Progenitor cell of endocrine pancreas (in vitro differentiated cells): ENCODE measurements at regions not wholly inside any gene's neighbourhood (a gene's known extent, or its start where the extent isn't known, plus 50 kb on each side); places are given as distances from the start of the nearest gene placed in this dataset.

ENCODE experiments used
- DNase-seq: peaks from one replicate; pipeline ENCODE4 v3.0.0; 2021; ENCODE audit warnings: low spot score; ENCODE audit not compliant: unreplicated experiment
- H3K27ac Mint-ChIP-seq: 2 replicates; pipeline ENCODE4 v1.8.0; 2021; ENCODE audit warnings: mild to moderate bottlenecking, moderate library complexity, mixed read lengths
- H3K27me3 Mint-ChIP-seq: 2 replicates; pipeline ENCODE4 v1.8.0; 2021; ENCODE audit warnings: mixed read lengths
- H3K36me3 Mint-ChIP-seq: 2 replicates; pipeline ENCODE4 v1.8.0; 2022; ENCODE audit warnings: mixed read lengths; ENCODE audit not compliant: insufficient read depth
- H3K4me1 Mint-ChIP-seq: 2 replicates; pipeline ENCODE4 v1.8.0; 2021; ENCODE audit warnings: low read depth, mixed read lengths
- H3K4me3 Mint-ChIP-seq: 2 replicates; pipeline ENCODE4 v1.8.0; 2021; ENCODE audit warnings: low read depth, mild to moderate bottlenecking, moderate library complexity, mixed read lengths
- H3K9me3 Mint-ChIP-seq: 2 replicates; pipeline ENCODE4 v1.8.0; 2021; ENCODE audit warnings: low read depth, mixed read lengths
- TF ChIP-seq, protein P1 (sequence below): fragments of 200-600 bp; sonication (generic); IDR thresholded peaks from one replicate; pipeline ENCODE4 v1.5.0; 2021; ENCODE audit warnings: antibody characterized with exemption, mild to moderate bottlenecking; ENCODE audit not compliant: unreplicated experiment

DNA sequence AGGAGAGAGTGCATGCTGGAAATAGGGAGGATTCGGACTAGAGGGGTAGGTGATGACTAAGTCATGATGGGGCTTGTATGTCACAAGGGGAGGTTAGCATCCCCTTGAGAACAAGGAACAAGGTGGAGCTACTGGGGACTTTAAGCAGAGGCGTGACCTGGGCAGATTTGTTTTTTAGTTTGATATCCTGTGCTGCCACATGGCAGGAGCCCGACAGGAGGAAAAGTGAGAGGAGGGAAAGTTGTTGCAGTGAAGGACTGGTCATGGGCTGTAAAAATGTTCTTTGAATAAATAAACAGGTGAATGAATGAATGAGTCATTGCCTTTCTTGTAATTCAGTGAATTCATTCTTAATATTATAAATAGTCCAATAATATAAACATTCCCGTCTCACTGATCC, 365.1 kb upstream of the CDH5 start:
- H3K9me3 Mint-ChIP-seq = peaks cover 4% of the 10 kb centered on the region

DNA sequence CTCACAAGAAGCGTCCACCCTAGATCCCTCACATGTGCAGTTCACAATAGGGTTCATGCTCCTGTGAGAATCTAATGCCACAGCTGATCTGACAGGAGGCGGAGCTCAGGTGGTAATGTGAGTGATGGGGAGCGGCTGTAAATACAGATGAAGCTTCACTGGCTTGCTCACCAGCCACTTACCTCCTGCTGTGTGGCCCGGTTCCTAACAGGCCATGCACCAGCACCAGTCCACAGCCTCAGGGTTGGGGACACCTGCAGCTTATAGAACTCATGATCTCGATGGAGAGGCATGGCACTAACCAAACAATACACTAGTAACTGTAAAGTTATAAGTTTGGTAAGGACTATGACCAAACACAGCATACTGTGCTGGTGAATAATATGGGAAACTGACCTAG, 368.0 kb upstream of the CDH5 start:
- no peaks in the 10 kb centered on the region for H3K36me3 Mint-ChIP-seq

More for the DNA sequence above, 365.1 kb upstream of the CDH5 start:
- H3K27me3 Mint-ChIP-seq = peaks cover 17% of the 10 kb centered on the region
- no peaks in the 10 kb centered on the region for H3K36me3 Mint-ChIP-seq
- H3K4me3 Mint-ChIP-seq = no peak overlapping the region
- no peak for DNase-seq
- TF ChIP-seq, protein P1, sequence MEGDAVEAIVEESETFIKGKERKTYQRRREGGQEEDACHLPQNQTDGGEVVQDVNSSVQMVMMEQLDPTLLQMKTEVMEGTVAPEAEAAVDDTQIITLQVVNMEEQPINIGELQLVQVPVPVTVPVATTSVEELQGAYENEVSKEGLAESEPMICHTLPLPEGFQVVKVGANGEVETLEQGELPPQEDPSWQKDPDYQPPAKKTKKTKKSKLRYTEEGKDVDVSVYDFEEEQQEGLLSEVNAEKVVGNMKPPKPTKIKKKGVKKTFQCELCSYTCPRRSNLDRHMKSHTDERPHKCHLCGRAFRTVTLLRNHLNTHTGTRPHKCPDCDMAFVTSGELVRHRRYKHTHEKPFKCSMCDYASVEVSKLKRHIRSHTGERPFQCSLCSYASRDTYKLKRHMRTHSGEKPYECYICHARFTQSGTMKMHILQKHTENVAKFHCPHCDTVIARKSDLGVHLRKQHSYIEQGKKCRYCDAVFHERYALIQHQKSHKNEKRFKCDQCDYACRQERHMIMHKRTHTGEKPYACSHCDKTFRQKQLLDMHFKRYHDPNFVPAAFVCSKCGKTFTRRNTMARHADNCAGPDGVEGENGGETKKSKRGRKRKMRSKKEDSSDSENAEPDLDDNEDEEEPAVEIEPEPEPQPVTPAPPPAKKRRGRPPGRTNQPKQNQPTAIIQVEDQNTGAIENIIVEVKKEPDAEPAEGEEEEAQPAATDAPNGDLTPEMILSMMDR = no peak
- H3K27ac Mint-ChIP-seq = no peak overlapping the region
- no peaks in the 10 kb centered on the region for H3K4me1 Mint-ChIP-seq

DNA sequence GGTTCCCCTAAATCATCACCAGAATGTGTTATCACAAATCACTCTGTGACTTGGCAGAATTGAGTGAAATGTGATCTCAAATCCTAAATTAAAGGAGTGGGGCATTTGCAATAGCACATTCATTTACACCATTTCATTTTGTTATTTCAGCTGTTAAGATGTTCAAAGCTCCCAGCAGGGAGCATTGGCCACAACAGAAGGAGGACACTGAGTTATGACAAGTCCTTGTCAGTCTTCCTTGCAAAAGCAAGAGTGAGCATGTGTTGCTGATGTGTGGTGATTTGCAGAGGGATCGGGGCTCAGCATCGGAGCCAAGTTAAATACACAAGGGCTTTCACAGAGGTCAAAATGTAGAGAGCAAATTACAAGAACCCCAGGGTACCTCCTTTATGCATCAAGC, 372.2 kb upstream of the CDH5 start:
- Mint-ChIP-seq H3K36me3 (no peaks in the 10 kb centered on the region), H3K4me1 (peaks cover 1% of the 10 kb centered on the region), H3K27ac (no peak overlapping the region), H3K27me3 (peaks cover 18% of the 10 kb centered on the region), H3K9me3 (peaks cover 4% of the 10 kb centered on the region), H3K4me3 (no peak overlapping the region)
- no peak for DNase-seq
- TF ChIP-seq, protein P1 = no peak

More for the DNA sequence above, 368.0 kb upstream of the CDH5 start:
- Mint-ChIP-seq H3K9me3 (peaks cover 4% of the 10 kb centered on the region), H3K4me1 (no peaks in the 10 kb centered on the region), H3K27ac (no peak overlapping the region), H3K4me3 (no peak overlapping the region), H3K27me3 (peaks cover 20% of the 10 kb centered on the region)
- TF ChIP-seq, protein P1 = no peak
- no peak for DNase-seq

DNA sequence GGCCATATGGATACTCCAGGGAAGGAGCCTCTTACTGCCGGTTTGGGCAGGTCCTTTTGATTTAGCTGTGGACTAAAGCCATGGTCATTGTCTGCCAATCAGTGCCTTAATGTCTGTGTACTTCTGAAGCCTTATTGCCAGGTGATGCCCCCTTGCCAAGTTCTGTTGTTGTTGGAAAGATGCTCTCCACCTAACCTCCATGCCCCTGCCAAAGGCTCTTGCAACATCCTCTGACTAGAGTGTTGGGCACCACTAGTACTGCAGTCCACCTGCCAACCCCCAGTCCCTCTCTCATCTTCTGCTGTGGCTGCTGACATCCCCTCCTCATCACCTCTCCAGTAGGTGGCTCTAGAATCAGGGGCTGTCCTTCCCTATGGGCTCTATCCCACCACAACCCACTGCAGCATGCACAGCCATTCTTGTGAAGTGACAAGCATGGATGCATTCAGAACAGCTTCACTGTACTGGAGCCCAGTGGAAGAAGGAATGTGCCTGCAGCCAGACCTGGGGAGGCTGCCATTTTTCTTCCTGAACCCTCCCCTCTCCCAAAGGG, 375.3 kb upstream of the CDH5 start:
- no peak for DNase-seq
- peaks cover 1% of the 10 kb centered on the region for H3K4me1 Mint-ChIP-seq
- no peak overlapping the region for H3K4me3 Mint-ChIP-seq
- no peaks in the 10 kb centered on the region for H3K36me3 Mint-ChIP-seq
- H3K27ac Mint-ChIP-seq = no peak overlapping the region
- TF ChIP-seq, protein P1 = no peak
- H3K27me3 Mint-ChIP-seq = peaks cover 14% of the 10 kb centered on the region
- peaks cover 1% of the 10 kb centered on the region for H3K9me3 Mint-ChIP-seq

DNA sequence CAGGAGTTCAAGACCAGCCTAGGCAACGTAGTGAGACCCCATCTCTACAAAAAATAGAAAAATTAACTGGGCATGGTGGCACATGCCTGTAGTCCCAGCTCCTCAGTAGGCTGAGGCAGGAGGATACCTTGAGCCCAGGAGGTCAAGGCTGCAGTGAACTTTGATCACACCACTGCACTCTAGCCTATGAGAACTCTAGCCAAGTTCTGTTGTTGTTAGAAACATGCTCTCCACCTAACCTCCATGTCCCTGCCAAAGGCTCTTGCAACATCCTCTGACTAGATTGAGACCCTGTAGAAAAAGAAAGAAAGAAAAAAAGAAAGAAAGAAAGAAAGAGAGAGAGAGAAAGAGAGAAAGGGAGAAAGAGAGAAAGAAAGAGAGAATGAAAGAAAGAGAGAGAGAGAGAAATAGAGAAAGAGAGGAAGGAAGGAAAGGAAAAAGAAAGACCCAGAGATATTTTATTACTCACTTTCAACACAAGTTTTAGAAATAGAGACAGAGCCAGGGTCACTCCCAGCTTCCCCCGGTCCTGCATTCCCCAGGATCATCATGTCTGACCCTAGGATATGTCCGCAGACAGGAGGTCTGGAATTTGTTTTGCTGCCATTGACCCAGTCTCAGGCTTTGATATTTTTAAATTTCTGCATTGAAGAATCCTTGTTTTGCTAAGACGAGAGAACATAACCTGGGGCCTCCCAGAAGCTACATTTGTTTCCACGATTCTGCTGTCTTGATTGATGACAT, 376.5 kb upstream of the CDH5 start:
- peaks cover 10% of the 10 kb centered on the region for H3K27me3 Mint-ChIP-seq
- TF ChIP-seq, protein P1 = no peak
- H3K27ac Mint-ChIP-seq = no peak overlapping the region
- DNase-seq = no peak
- H3K4me1 Mint-ChIP-seq = peaks cover 1% of the 10 kb centered on the region
- H3K4me3 Mint-ChIP-seq = no peak overlapping the region
- H3K36me3 Mint-ChIP-seq = no peaks in the 10 kb centered on the region
- peaks cover 5% of the 10 kb centered on the region for H3K9me3 Mint-ChIP-seq
